ENCODE measurements at regions not wholly inside any gene's neighbourhood (a gene's known extent, or its start where the extent isn't known, plus 50 kb on each side); places are given as distances from the start of the nearest gene placed in this dataset.

- CTCF ChIA-PET: interaction anchor here (0.6 kb wide), 1 partner anchor 683 kb away, joined by 3 read pairs; no protein-coding TSS in a partner anchor
- TF ChIP-seq CTCF (conservative IDR thresholded peaks at IDR 0.05; ENCODE audit: low read depth): no peak
- POLR2A ChIA-PET (ENCODE audit: low non-redundant PET): interaction anchor here (0.5 kb wide), 1 partner anchor 385 kb away, joined by 3 read pairs; no protein-coding TSS in a partner anchor
- no peak overlapping the region for H3K27ac ChIP-seq
- no peak for DNase-seq (ENCODE audit: low spot score)
Measured at GRCh38 chr20:55354720-55355119, 650.6 kb downstream of the CBLN4 start.

GRCh38 chr20:55353206-55353605, 652.1 kb downstream of the CBLN4 start:
- DNase-seq (ENCODE audit: low spot score): peak; percentile 12
- POLR2A ChIA-PET (ENCODE audit: low non-redundant PET): no interaction called here
- H3K27ac ChIP-seq: no peak overlapping the region
- no peak for TF ChIP-seq CTCF (conservative IDR thresholded peaks at IDR 0.05; ENCODE audit: low read depth)
- CTCF ChIA-PET: no interaction called here

GRCh38 chr20:55348223-55348622, 657.1 kb downstream of the CBLN4 start:
- POLR2A ChIA-PET (ENCODE audit: low non-redundant PET): no interaction called here
- no peak for TF ChIP-seq CTCF (conservative IDR thresholded peaks at IDR 0.05; ENCODE audit: low read depth)
- CTCF ChIA-PET: no interaction called here
- DNase-seq (ENCODE audit: low spot score): no peak
- H3K27ac ChIP-seq: no peak overlapping the region

GRCh38 chr20:55342822-55343221, 662.5 kb downstream of the CBLN4 start:
- H3K27ac ChIP-seq: no peak overlapping the region
- no peak for TF ChIP-seq CTCF (conservative IDR thresholded peaks at IDR 0.05; ENCODE audit: low read depth)
- CTCF ChIA-PET: no interaction called here
- POLR2A ChIA-PET (ENCODE audit: low non-redundant PET): no interaction called here
- no peak for DNase-seq (ENCODE audit: low spot score)

GRCh38 chr20:55333798-55334197, 671.5 kb downstream of the CBLN4 start:
- H3K27ac ChIP-seq: no peak overlapping the region
- ChIA-PET POLR2A (ENCODE audit: low non-redundant PET) (no interaction called here), CTCF (interaction anchor here (0.5 to 0.6 kb wide), 2 partner anchors 72 to 378 kb away, joined by 3 to 4 read pairs; no protein-coding TSS in a partner anchor)
- TF ChIP-seq CTCF (conservative IDR thresholded peaks at IDR 0.05; ENCODE audit: low read depth): no peak
- no peak for DNase-seq (ENCODE audit: low spot score)

- POLR2A ChIA-PET (ENCODE audit: low non-redundant PET): no interaction called here
- no peak for DNase-seq (ENCODE audit: low spot score)
Measured at GRCh38 chr20:55329108-55329507, 676.2 kb downstream of the CBLN4 start.

More at GRCh38 chr20:55329108-55329507, 676.2 kb downstream of the CBLN4 start:
- CTCF ChIA-PET: no interaction called here
- H3K27ac ChIP-seq: no peak overlapping the region
- no peak for TF ChIP-seq CTCF (conservative IDR thresholded peaks at IDR 0.05; ENCODE audit: low read depth)

Measured in RWPE1 (cell line).